ENCODE measurements at regions not wholly inside any gene's neighbourhood (a gene's known extent, or its start where the extent isn't known, plus 50 kb on each side); places are given as distances from the start of the nearest gene placed in this dataset.

- DNase-seq (ENCODE audit: low read depth in 3 of 3), result no peak
Observed at GRCh38 chr4:32031026-32031425, 1310.9 kb downstream of the PCDH7 start.

DNA sequence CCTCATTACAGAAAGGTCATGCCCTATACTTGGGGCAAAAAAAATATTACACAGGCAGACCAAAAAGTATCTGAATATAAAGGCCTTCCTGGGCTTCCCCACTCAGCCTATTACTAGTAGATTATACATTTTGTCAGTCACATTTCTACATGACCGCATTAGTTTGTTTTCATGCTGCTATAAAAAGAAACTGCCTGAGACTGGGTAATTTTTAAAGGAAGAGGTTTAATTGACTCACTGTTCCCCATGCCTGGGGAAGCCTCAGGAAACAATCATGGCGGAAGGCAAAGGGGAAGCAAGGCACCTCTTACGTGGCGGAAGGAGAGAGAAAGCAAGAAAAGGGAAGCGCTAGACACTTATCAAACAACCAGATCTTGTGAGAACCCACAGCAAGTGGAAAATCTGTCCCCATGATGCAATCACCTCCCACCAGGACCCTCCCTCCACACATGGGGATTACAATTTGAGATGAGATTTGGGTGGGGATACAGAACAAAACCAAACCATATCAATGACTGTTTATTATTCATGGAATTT, 1312.0 kb downstream of the PCDH7 start:
- DNase-seq (ENCODE audit: low read depth in 3 of 3), result no peak

DNA sequence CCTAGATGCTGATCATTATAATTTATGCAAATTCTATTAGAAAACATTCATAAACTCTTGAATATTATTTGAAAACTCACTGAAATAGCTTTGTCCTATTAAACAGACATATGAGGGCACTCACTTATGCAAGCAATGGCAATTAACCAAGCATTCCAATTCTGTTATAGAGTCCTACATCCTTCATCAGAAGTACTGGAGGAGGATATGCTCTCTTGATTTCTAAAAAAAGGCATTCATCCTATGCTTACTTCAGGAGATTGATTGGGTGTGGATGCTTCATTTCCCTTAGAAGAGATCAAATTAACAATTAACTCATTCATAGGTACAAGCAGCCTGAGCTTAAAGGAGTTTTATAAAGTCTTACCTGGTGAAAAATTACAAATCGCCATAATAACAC, 1317.2 kb downstream of the PCDH7 start:
- DNase-seq (ENCODE audit: low read depth in 3 of 3), result no peak

GRCh38 chr4:32042486-32043247, 1322.5 kb downstream of the PCDH7 start:
- DNase-seq (ENCODE audit: low read depth in 3 of 3), result no peak

GRCh38 chr4:32043248-32043633, 1323.1 kb downstream of the PCDH7 start:
- no peak for DNase-seq (ENCODE audit: low read depth in 3 of 3)

- DNase-seq (ENCODE audit: low read depth in 3 of 3), result no peak
Observed at GRCh38 chr4:32061916-32062315, 1341.7 kb downstream of the PCDH7 start.

DNA sequence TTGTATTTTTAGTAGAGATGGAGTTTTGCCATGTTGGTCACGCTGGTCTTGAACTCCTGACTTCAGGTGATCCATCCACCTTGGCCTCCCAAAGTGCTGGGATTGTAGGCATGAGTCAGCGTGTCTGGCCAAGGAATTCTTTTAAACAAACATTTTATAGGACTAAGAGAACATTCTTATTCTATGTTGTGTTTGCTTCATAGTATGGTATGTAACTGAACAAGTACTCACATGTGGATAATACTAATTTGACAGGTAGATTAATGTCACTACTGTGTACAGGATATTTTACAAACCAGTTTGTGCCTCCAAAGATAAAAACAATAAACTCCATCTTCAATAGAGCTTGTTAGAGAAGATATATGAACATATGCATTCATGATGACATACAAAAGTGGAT, 1353.4 kb downstream of the PCDH7 start:
- no peak for DNase-seq (ENCODE audit: low read depth in 3 of 3)

- DNase-seq (ENCODE audit: low read depth in 3 of 3), result no peak
Observed at GRCh38 chr4:32087211-32087610, 1367.0 kb downstream of the PCDH7 start.

- DNase-seq (ENCODE audit: low read depth in 3 of 3), result no peak
Observed at GRCh38 chr4:32094987-32095386, 1374.8 kb downstream of the PCDH7 start.

- no peak for DNase-seq (ENCODE audit: low read depth in 3 of 3)
Observed at GRCh38 chr4:32102896-32103295, 1382.7 kb downstream of the PCDH7 start.

DNA sequence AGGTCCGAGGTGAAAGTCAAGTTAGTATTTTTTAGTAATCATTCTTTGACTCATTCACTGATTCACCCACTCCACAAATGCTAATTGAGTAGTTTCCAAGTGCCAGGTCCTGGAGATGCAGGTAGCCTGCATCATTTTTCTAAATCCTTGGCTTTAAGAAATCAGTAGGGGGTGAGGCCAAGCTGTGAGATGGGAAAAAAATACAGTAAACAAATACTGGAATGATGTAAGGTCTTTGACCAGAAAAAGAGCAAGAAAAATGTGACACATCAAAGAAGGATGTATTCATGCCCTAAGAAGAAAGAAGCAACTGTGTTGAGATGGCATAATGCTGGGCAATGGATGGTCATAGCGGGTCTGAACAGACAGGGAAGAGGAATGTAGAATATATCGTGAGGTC, 1386.6 kb downstream of the PCDH7 start:
- no peak for DNase-seq (ENCODE audit: low read depth in 3 of 3)

DNA sequence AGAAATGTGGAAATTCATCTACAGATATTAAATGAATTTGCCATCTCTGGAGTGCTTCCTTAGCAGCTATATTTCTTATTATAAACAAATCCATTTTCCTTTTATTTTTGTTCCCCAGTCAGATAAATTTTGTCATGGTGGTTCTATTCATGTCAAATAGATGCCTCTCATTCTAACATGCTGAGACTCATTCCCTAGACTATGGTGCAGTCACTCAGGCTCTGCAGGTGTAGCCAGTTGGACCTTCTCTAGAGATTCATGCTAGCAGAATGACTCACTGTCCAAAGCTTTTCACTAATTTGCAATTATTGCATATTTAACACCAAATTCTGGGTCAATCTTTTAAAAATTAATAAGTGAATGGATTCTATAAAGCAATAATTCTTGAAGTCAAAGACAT, 1392.7 kb downstream of the PCDH7 start:
- DNase-seq (ENCODE audit: low read depth in 3 of 3), result no peak

- no peak for DNase-seq (ENCODE audit: low read depth in 3 of 3)
Observed at GRCh38 chr4:32117693-32118092, 1397.5 kb downstream of the PCDH7 start.

DNA sequence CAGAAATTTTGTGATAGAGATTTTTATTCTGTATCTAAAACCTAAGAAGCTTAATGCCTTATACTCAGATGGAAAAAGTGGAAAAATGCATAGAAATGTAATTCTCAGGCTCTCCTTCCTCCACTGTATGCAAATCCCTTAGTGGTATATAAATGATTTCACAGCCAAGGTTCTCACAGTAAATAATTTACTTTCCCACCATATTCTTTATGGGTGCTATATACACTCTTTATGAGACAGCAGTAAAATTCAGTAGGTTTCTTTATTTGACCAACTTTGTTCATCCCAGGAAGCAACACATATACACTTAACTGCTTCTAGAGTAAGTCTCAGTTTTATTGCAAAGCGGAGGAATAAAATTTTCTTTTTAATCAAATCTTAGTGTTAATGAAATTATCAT, 1399.7 kb downstream of the PCDH7 start:
- no peak for DNase-seq (ENCODE audit: low read depth in 3 of 3)

DNA sequence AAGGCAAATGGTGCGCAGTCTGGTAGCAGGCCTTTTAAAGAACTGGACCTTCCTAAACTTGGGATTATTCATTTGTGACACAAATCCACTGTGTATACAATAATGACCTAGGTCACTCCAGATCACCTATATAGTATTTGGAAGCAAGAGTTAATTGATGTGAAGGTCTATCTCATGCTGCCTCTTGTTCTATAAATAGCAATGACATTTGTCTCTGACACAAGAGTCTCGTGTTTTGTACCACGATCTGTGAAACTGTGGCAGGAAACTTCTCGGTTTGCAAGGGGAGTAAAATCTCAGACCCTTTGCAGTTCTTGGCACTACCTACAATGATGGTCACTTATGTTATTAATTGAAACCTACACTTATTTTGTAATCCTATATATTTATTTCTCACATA, 1408.4 kb downstream of the PCDH7 start:
- no peak for DNase-seq (ENCODE audit: low read depth in 3 of 3)

DNA sequence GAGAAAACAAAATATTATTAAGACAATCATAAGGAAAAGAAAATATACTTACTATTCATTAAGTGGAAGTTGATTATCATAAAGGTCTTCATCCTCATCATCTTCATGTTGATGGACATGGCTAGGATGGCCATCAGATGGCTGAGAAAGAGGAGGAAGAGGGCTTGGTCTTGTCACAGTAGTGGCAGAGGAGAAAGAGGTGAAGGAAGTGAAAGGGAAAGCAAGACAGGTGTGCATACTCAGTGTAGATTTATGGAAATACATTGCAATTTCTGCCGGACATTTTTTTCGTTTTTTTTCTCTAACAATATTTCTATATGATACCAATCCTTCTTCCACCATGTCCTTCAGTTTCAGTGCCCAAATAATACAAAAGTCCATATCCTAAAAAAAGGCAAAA, 1409.8 kb downstream of the PCDH7 start:
- no peak for DNase-seq (ENCODE audit: low read depth in 3 of 3)

DNA sequence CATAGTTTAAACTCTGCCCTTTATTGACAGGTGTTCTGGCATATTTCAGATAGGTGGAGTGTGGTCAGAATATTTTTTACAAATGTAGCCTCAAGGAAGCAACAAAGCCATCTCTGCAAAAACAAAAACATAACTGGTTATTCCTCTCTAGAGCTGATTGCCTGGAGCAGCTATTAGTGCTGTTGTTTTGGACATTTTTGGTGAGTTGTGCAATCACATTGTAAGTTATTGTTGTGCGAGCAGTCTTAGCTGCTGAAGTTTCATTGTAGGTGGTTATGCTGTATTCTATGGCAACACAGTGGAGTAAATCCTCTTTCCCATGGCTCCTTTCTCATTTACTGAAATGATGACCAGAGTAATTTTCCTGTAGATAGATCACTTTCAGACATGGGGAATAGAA, 1413.0 kb downstream of the PCDH7 start:
- DNase-seq (ENCODE audit: low read depth in 3 of 3), result no peak

- no peak for DNase-seq (ENCODE audit: low read depth in 3 of 3)
Observed at GRCh38 chr4:32133734-32134133, 1413.6 kb downstream of the PCDH7 start.

DNA sequence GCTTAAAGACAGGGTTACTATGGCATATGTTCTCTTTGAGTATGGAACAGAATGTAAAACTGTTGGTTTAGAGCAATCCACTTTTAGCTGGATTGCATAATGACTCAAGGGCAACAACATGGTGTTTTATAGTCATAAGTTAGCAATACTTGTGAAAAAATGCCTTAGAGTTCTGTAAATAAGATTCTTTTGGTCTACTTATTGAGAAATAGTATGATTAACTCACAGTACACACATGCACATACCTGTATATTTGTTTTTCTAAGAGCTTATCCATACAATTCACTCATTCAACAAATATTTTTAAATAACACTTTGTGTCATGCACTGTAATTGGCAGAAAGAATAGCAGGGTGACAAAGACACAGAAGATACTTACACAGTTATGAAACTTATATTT, 1415.5 kb downstream of the PCDH7 start:
- no peak for DNase-seq (ENCODE audit: low read depth in 3 of 3)

DNA sequence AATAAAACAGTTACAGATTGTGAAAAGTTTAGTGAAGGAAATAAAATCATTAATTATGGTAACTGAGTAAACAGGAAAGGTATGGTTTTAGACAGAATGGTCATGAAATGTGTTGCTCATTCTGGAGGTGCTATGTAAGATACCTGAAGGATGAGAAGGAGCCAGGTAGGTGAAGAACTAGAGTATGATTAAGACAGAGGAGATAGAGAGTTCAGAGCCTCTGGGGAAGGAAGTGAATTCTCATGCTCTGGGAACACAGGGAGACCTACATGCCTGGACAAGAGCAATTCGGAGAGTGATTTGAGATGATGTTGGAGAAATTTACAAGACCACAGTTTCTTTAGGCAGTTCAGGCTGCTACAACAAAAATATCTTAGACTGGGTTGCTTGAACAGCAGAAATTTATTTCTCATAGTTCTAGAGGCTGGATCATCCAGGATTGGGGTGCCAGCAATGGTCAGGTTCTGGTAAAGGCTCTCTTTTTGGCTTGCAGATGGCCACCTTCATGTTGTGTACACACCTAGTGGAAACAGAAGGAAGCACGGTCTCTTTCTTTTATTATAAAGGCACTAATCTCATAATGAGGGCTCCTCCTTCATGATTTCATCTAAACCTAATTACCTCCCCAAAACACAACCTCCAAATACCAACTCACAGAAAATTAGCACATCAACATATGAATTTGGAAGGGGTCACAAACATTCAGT, 1416.1 kb downstream of the PCDH7 start:
- DNase-seq (ENCODE audit: low read depth in 3 of 3), result no peak

GRCh38 chr4:32140636-32141035, 1420.5 kb downstream of the PCDH7 start:
- no peak for DNase-seq (ENCODE audit: low read depth in 3 of 3)

DNA sequence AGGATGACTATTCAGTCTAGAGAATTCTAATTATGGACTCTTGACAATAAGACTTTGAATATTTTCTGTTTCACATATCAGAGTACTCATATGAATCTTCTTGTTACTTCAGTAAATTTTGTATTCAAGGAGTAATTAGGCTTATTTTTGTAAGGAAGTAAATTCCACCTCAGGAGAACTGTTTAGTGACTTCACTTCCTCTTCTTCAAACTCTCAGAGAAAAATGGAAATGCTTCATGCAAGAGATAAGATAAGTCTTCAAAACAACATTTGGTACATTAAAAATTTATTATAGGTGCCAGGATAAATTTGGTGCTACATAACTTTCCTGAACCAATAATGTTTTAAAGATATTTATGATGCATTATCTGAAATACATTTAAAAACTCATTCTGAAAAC, 1421.9 kb downstream of the PCDH7 start:
- no peak for DNase-seq (ENCODE audit: low read depth in 3 of 3)

DNA sequence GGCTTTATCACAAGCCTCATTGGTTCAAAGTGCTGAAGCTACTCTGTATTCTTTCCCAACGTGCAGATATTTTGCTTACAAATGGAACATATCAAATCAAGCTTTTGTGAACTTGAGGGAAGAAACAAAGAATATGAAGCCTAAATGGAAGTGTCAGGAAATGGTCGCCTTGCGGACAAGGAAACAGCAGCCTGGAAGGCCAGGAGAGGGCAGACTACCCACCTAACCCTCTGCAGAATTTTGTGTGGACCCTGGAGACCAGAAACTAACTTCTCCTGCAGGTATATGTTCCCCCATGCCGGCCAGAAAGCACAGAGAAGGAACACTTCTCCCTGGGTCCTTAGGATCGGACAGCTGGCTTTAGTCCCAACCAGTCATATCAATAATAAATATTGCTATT, 1425.8 kb downstream of the PCDH7 start:
- no peak for DNase-seq (ENCODE audit: low read depth in 3 of 3)

Measured in stimulated activated CD4-positive, alpha-beta T cell treated with anti-CD3 and anti-CD28 coated beads, TNF-alpha, amount 100 ng/mL, for 24 hours (primary cell).